Stimulated activated CD4-positive, alpha-beta T cell treated with anti-CD3 and anti-CD28 coated beads, Interleukin-15, amount 100 ng/mL, for 48 hours (primary cell): ENCODE measurements at regions not wholly inside any gene's neighbourhood (a gene's known extent, or its start where the extent isn't known, plus 50 kb on each side); places are given as distances from the start of the nearest gene placed in this dataset.

ENCODE experiments used
- DNase-seq, 2 donors: peaks; one replicate each; pipeline ENCODE4 v3.0.0-alpha.2; 2020; ENCODE audit warnings: low read depth in 2 of 2

- no peak for DNase-seq
These were observed 155.1 kb upstream of the MKI67 start for GRCh38 chr10:128281343-128281742.

DNA sequence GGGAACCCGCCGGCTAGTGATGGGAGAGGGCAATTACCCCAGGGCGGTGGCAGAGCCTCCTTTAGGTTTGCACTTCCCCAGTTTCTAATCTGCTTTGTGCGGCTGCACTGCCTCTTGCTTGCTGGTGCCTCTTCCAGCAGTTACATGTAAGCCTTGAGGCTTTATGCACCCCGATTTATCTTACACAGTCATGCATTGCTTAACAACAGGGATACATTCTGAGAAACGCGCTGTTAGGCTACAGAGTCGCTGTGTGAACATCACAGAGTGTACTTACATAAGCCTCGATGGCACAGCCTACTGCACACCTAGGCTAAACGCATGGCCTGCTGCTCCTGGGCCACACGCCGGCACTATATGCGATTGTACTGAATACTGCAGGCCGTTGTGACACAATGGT is 155.6 kb upstream of the MKI67 start:
- DNase-seq: no peak

- no peak for DNase-seq
These were observed 160.0 kb upstream of the MKI67 start for GRCh38 chr10:128286141-128286761.

- DNase-seq: no peak
These were observed 160.7 kb upstream of the MKI67 start for GRCh38 chr10:128286762-128287500.

DNA sequence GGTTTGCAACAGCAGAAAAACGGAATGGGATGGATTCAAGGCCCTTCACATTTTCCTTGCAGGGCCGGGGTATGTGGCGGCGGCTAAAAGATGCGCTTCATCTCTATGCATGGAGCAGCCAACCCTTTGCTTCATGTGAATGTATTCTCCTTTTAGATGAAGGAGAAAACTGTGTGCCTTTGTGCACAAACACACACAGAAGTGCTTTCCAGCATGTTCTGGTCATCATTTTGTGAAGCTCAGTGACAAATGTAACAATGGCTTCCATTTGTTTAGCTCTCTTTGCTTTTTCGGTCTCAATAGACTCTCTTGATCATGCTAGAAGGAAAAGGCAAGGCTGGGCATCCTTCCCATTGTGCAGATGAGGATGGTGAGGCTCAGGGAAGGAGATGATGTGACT is 161.7 kb upstream of the MKI67 start:
- DNase-seq: no peak

- DNase-seq: no peak
These were observed 163.4 kb upstream of the MKI67 start for GRCh38 chr10:128289621-128290020.

DNA sequence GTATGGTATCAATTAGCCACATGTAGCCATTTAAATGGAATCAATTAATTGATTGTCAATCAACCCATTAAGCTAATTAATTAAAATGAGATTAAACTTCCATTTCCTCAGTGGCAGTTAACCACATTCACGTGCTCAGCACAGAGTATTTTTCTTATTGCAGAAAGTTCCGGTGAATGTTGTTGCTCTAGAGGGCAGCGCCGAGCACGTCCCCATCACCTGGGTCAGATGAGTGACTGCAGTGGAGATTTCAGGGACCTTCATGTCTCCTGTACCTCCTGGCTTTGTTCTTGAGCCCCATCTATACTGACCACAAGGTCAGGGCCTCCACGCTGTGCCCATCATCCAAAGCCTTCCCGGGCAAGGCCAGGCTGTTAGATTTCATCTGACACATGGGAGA is 168.8 kb upstream of the MKI67 start:
- no peak for DNase-seq

GRCh38 chr10:128296253-128297007 is 170.2 kb upstream of the MKI67 start:
- no peak for DNase-seq

DNA sequence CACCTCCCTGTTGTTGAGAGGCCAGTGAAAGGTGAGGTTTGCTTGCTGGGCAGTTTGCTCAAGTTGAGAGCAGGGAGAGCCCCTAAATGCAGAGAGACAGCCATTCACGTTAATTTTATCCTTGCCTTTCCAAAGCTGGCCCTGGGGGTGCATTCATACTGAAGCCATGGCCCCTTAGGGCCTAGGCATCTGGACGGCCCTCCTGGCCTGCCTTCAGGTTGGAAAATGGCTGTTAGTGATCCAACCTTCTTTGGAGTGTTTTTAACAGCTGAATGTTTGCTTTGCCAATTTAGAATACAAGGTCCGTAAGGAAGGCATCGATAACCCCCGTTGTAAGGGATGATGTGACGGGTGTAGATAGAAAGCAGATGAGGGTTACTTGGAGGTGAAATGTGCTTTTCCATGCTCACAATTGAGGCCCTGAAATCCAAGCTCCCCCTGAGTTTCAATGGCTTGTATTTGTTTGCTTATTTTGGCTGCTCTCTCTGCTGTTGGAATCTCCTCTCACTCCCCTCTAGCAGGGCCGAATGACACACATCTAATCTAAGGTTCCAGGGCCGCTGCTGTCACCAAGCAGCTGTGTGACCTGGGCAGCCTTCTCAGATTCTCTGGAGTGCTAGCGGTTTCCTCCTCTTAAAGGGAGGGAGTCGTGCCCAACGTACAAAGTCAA is 171.6 kb upstream of the MKI67 start:
- no peak for DNase-seq

DNA sequence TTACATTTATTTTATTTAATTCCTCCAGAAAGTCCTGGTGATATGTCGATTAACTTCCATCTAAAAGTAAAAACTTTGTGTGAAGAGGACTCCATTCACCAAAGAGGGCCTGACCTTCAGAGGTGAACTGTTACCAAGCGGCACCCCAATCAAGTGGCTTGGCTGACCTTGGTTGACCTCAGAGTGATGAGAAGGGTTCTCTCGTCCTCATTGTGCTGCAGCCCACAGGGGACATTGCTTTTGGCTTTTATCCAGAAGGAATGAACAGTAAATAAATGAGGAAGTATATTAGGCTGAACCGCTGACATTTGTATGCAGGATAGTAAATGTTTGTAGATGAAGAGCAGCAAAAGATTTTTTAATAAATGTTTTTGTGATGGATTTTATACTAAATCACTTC is 172.4 kb upstream of the MKI67 start:
- no peak for DNase-seq

- no peak for DNase-seq
These were observed 174.1 kb upstream of the MKI67 start for GRCh38 chr10:128300290-128300824.

GRCh38 chr10:128301051-128301450 is 174.8 kb upstream of the MKI67 start:
- no peak for DNase-seq

DNA sequence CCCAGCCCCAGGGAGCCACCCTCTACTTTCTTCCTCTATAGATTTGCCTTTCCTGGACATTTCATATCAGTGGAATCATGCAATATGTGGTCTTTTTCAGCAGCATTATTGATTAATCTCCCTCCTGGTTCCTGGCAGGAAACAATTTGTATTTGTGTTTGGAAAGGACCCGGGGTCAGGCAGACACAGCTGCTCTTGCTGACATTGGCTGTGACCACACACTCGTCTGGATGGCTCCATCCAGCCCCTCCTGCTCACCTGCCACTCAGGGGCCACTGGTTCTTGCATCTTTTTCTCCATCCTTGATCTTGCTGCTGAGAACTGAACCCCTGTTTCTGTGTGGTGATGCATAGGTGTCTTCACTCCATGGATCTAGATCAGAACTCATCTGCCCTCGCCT is 176.6 kb upstream of the MKI67 start:
- DNase-seq: no peak

- no peak for DNase-seq
These were observed 178.0 kb upstream of the MKI67 start for GRCh38 chr10:128304271-128304670.

GRCh38 chr10:128305601-128306345 is 179.6 kb upstream of the MKI67 start:
- DNase-seq: no peak

DNA sequence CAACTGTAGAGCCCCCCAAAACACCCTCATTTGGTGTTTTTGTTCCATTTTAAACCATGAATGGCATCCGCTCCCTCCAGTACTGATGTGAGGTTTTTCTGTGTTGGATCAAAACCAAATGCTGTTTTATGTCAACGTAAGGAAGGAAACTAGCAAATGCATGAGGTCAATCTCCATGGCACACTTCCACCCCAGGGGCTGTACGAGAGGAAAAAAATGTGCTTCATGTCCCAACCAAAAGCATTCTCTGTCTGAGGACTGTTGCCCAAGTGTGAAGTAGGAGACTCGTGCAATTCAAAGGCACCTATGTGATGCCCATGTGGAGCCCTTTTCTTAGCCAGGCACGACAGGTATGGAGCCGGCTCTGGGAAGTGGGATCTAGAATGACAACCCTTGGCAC is 180.3 kb upstream of the MKI67 start:
- no peak for DNase-seq

DNA sequence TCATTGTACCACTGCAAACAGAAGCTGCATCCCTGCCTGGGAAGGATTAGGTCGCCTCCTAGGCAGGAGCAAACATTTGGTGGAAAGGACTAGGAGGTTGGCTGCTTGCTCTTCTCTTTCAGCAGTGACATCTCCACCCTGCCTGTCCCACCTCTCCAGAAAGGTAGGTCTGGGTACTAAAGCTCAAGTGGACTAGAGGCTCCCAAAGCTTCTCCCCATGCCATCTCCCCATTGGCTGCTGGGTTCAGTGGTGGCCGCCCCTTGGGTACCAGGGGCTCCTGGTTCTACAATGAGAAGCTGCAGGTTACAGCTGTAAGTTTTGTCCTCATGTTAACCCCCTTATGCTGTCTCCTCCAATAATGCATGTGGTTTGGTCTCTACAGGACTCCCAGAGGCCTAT is 180.7 kb upstream of the MKI67 start:
- no peak for DNase-seq

GRCh38 chr10:128307820-128308219 is 181.6 kb upstream of the MKI67 start:
- DNase-seq: no peak

DNA sequence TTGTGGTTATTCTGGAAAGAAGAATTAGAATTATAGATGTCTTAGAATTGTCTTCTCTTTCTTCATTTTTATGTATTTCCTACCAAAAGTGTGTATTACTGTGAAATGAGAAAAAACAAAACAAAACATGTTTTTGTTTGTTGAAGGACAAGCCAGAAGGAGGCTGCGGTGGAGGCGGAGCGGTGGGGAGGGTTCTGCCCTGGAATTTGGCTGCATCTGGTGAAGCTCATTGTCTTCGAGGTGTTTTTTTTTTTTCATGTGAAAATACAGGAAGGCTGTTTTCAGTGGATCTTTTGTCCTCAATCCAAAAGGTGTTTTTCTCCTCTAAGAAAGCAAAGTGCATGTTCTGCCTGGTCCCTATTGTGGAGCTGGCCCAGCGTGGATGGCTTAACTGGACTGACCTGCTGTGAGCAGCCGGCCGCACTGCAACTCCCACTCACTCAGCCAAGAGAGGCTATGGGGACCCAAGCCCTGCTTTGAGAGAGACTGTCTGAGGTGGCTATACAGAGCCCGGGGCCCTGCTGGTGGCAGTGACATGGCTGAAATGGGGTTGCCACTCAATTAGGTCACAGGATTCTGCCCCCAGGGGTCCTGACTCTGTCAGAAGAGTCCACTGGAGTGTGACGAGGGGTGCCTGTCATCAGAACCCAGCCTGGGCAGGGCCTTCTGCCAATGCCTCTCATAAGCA is 184.9 kb upstream of the MKI67 start:
- DNase-seq: no peak

GRCh38 chr10:128312250-128312649 is 186.0 kb upstream of the MKI67 start:
- no peak for DNase-seq

DNA sequence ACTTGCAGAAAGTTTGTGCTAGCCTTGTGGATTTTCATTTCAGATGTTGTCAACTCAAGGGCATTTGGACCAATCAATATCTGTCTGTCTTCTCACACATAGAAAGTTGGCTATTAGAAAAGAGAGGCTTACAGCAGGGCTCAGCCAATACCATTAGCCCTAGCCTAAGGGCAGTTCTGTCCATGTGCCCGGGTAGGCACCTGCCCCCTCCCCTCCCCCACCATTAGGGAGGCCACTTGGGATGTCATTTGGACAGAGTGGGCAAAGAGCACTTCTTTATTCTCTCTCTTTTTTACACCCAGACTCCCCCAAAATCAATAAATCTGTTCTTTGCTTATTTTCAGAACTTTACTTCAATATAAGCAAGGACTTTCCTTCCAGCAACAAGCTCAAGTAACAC is 188.5 kb upstream of the MKI67 start:
- no peak for DNase-seq
